NCI-H187 treated with DMSO at 0.1 percent for 48 hours (cell line): ENCODE measurements at regions not wholly inside any gene's neighbourhood (a gene's known extent, or its start where the extent isn't known, plus 50 kb on each side); places are given as distances from the start of the nearest gene placed in this dataset.
"Not testable (repeated sequence)": the region's sequence is repeated elsewhere in the genome, so short reads cannot be mapped to it uniquely, and the experiment has no call there.

Source experiments
- DNase-seq: peaks from one replicate; lab custom pipeline; 2025; lab: John Stamatoyannopoulos, UW

- no peak for DNase-seq
Observed at GRCh38 chr5:83001796-83002381, 75.3 kb downstream of the TMEM167A start.

GRCh38 chr5:83000922-83001321, 76.3 kb downstream of the TMEM167A start:
- DNase-seq: no peak

- no peak for DNase-seq
Observed at GRCh38 chr5:83000428-83000827, 76.8 kb downstream of the TMEM167A start.

GRCh38 chr5:82993416-82993815, 83.8 kb downstream of the TMEM167A start:
- DNase-seq: no peak

- no peak for DNase-seq
Observed at GRCh38 chr5:82992646-82993045, 84.5 kb downstream of the TMEM167A start.

- peak; percentile 57 for DNase-seq
Observed at GRCh38 chr5:82991678-82992323, 85.4 kb downstream of the TMEM167A start.

- no peak for DNase-seq
Observed at GRCh38 chr5:82991059-82991458, 86.1 kb downstream of the TMEM167A start.

GRCh38 chr5:82987188-82987587, 90.0 kb downstream of the TMEM167A start:
- no peak for DNase-seq

- DNase-seq: peak; percentile 71
Observed at GRCh38 chr5:82986404-82986803, 90.8 kb downstream of the TMEM167A start.

GRCh38 chr5:82985763-82986162, 91.4 kb downstream of the TMEM167A start:
- no peak for DNase-seq

GRCh38 chr5:82984786-82985735, 92.1 kb downstream of the TMEM167A start:
- peak; percentile 47 for DNase-seq

- DNase-seq: no peak
Observed at GRCh38 chr5:82982846-82983245, 94.3 kb downstream of the TMEM167A start.

- DNase-seq: not testable (repeated sequence)
Observed at GRCh38 chr5:82976887-82977286, 100.3 kb downstream of the TMEM167A start.

- no peak for DNase-seq
Observed at GRCh38 chr5:82975812-82976211, 101.4 kb downstream of the TMEM167A start.

GRCh38 chr5:82975396-82975795, 101.8 kb downstream of the TMEM167A start:
- DNase-seq: no peak

- DNase-seq: not testable (repeated sequence)
Observed at GRCh38 chr5:82974346-82974745, 102.8 kb downstream of the TMEM167A start.

GRCh38 chr5:82971901-82972300, 105.3 kb downstream of the TMEM167A start:
- no peak for DNase-seq

GRCh38 chr5:82971034-82971806, 106.0 kb downstream of the TMEM167A start:
- DNase-seq: not testable (repeated sequence)

GRCh38 chr5:82969221-82969976, 107.8 kb downstream of the TMEM167A start:
- not testable (repeated sequence) for DNase-seq

GRCh38 chr5:82967072-82967471, 110.1 kb downstream of the TMEM167A start:
- no peak for DNase-seq

- no peak for DNase-seq
Observed at GRCh38 chr5:82959466-82959865, 117.7 kb downstream of the TMEM167A start.
